ENCODE measurements at regions not wholly inside any gene's neighbourhood (a gene's known extent, or its start where the extent isn't known, plus 50 kb on each side); places are given as distances from the start of the nearest gene placed in this dataset.

GRCh38 chr3:157695586-157695985 lies 192.4 kb upstream of the VEPH1 start:
- ChIA-PET POLR2A (no interaction called here), CTCF (no interaction called here)
- no peak for TF ChIP-seq CTCF (IDR thresholded peaks at IDR 0.05; ENCODE audit: insufficient read depth, low read length, missing control alignments)

GRCh38 chr3:157695103-157695502 lies 191.9 kb upstream of the VEPH1 start:
- CTCF ChIA-PET: no interaction called here
- POLR2A ChIA-PET: no interaction called here
- no peak for TF ChIP-seq CTCF (IDR thresholded peaks at IDR 0.05; ENCODE audit: insufficient read depth, low read length, missing control alignments)
- H3K4me3 ChIP-seq (ENCODE audit: low read depth, low read length): no peak overlapping the region
- DNase-seq (ENCODE audit: low read depth, low spot score): no peak

More at GRCh38 chr3:157695586-157695985, 192.4 kb upstream of the VEPH1 start:
- no peak overlapping the region for H3K4me3 ChIP-seq (ENCODE audit: low read depth, low read length)
- DNase-seq (ENCODE audit: low read depth, low spot score): no peak

GRCh38 chr3:157693762-157694161 lies 190.5 kb upstream of the VEPH1 start:
- no peak overlapping the region for H3K4me3 ChIP-seq (ENCODE audit: low read depth, low read length)
- ChIA-PET CTCF (no interaction called here), POLR2A (no interaction called here)
- no peak for TF ChIP-seq CTCF (IDR thresholded peaks at IDR 0.05; ENCODE audit: insufficient read depth, low read length, missing control alignments)
- no peak for DNase-seq (ENCODE audit: low read depth, low spot score)

GRCh38 chr3:157692468-157692867 lies 189.3 kb upstream of the VEPH1 start:
- ChIA-PET CTCF (no interaction called here), POLR2A (no interaction called here)
- no peak overlapping the region for H3K4me3 ChIP-seq (ENCODE audit: low read depth, low read length)
- TF ChIP-seq CTCF (IDR thresholded peaks at IDR 0.05; ENCODE audit: insufficient read depth, low read length, missing control alignments): no peak
- DNase-seq (ENCODE audit: low read depth, low spot score): no peak

GRCh38 chr3:157683668-157684067 lies 180.5 kb upstream of the VEPH1 start:
- TF ChIP-seq CTCF (IDR thresholded peaks at IDR 0.05; ENCODE audit: insufficient read depth, low read length, missing control alignments): no peak
- DNase-seq (ENCODE audit: low read depth, low spot score): no peak
- no peak overlapping the region for H3K4me3 ChIP-seq (ENCODE audit: low read depth, low read length)
- ChIA-PET POLR2A (no interaction called here), CTCF (no interaction called here)

- no peak overlapping the region for H3K4me3 ChIP-seq (ENCODE audit: low read depth, low read length)
- CTCF ChIA-PET: no interaction called here
- no peak for TF ChIP-seq CTCF (IDR thresholded peaks at IDR 0.05; ENCODE audit: insufficient read depth, low read length, missing control alignments)
- POLR2A ChIA-PET: no interaction called here
- no peak for DNase-seq (ENCODE audit: low read depth, low spot score)
Measured at GRCh38 chr3:157672061-157672460, 168.8 kb upstream of the VEPH1 start.

Data from AG04449 (cell line).